ENCODE measurements at regions not wholly inside any gene's neighbourhood (a gene's known extent, or its start where the extent isn't known, plus 50 kb on each side); places are given as distances from the start of the nearest gene placed in this dataset.

- no TSS peak for BruUV-seq (replicated peaks)
- no peaks in the 10 kb centered on the region for H3K9me3 ChIP-seq
- H3K9me3 Mint-ChIP-seq (ENCODE audit: unreplicated experiment), result peaks cover 9% of the 10 kb centered on the region
- no peaks in the 10 kb centered on the region for H3K27me3 Mint-ChIP-seq (ENCODE audit: insufficient read depth, unreplicated experiment)
- H3K27ac Mint-ChIP-seq (ENCODE audit: unreplicated experiment), result no peak overlapping the region
- DNase-seq, result no peak
- no peak overlapping the region for H3K4me3 Mint-ChIP-seq (ENCODE audit: unreplicated experiment)
- H3K4me1 ChIP-seq, result no peaks in the 10 kb centered on the region
- H3K36me3 Mint-ChIP-seq (ENCODE audit: insufficient read depth, unreplicated experiment), result no peaks in the 10 kb centered on the region
- TF ChIP-seq CTCF (IDR thresholded peaks at IDR 0.05; ENCODE audit: insufficient read depth in 1 of 2, low read depth in 1 of 2, low read length in 1 of 2, severe bottlenecking in 1 of 2, unreplicated experiment in 1 of 2), result no peak
- H3K36me3 ChIP-seq (ENCODE audit: control insufficient read depth, insufficient read depth, low read length), result no peaks in the 10 kb centered on the region
- H3K4me1 Mint-ChIP-seq (ENCODE audit: low read depth, unreplicated experiment), result no peaks in the 10 kb centered on the region
- no peak overlapping the region for H3K4me3 ChIP-seq (ENCODE audit: low read depth, low read length)
- intact Hi-C loops (cut with micrococcal nuclease; ENCODE audit: unreplicated experiment), result loop anchor here (10.0 kb wide), 1 partner anchor 299 kb away; no protein-coding TSS in a partner anchor
- no peaks in the 10 kb centered on the region for H3K27me3 ChIP-seq (replicated peaks; ENCODE audit: control insufficient read depth, insufficient read depth, low read length)
- POLR2A ChIA-PET, result no interaction called here
- CTCF ChIA-PET, result no interaction called here
Observed at GRCh38 chr12:89166121-89166520, 186.2 kb downstream of the DUSP6 start.

- no peaks in the 10 kb centered on the region for H3K9me3 ChIP-seq
- Mint-ChIP-seq H3K9me3 (ENCODE audit: unreplicated experiment) (peaks cover 9% of the 10 kb centered on the region), H3K4me1 (ENCODE audit: low read depth, unreplicated experiment) (no peaks in the 10 kb centered on the region), H3K27ac (ENCODE audit: unreplicated experiment) (no peak overlapping the region), H3K27me3 (ENCODE audit: insufficient read depth, unreplicated experiment) (no peaks in the 10 kb centered on the region), H3K4me3 (ENCODE audit: unreplicated experiment) (no peak overlapping the region), H3K36me3 (ENCODE audit: insufficient read depth, unreplicated experiment) (no peaks in the 10 kb centered on the region)
- ChIA-PET POLR2A (no interaction called here), CTCF (no interaction called here)
- H3K36me3 ChIP-seq (ENCODE audit: control insufficient read depth, insufficient read depth, low read length), result no peaks in the 10 kb centered on the region
- no peak overlapping the region for H3K4me3 ChIP-seq (ENCODE audit: low read depth, low read length)
- H3K4me1 ChIP-seq, result no peaks in the 10 kb centered on the region
- no TSS peak for BruUV-seq (replicated peaks)
- intact Hi-C loops (cut with micrococcal nuclease; ENCODE audit: unreplicated experiment), result loop anchor here (10.0 kb wide), 1 partner anchor 299 kb away; no protein-coding TSS in a partner anchor
- DNase-seq, result no peak
- TF ChIP-seq CTCF (IDR thresholded peaks at IDR 0.05; ENCODE audit: insufficient read depth in 1 of 2, low read depth in 1 of 2, low read length in 1 of 2, severe bottlenecking in 1 of 2, unreplicated experiment in 1 of 2), result no peak
- H3K27me3 ChIP-seq (replicated peaks; ENCODE audit: control insufficient read depth, insufficient read depth, low read length), result no peaks in the 10 kb centered on the region
Observed at GRCh38 chr12:89165703-89166102, 186.6 kb downstream of the DUSP6 start.

- TF ChIP-seq CTCF (IDR thresholded peaks at IDR 0.05; ENCODE audit: insufficient read depth in 1 of 2, low read depth in 1 of 2, low read length in 1 of 2, severe bottlenecking in 1 of 2, unreplicated experiment in 1 of 2), result no peak
- no TSS peak for BruUV-seq (replicated peaks)
- Mint-ChIP-seq H3K4me1 (ENCODE audit: low read depth, unreplicated experiment) (no peaks in the 10 kb centered on the region), H3K27ac (ENCODE audit: unreplicated experiment) (no peak overlapping the region), H3K27me3 (ENCODE audit: insufficient read depth, unreplicated experiment) (no peaks in the 10 kb centered on the region), H3K4me3 (ENCODE audit: unreplicated experiment) (no peak overlapping the region), H3K36me3 (ENCODE audit: insufficient read depth, unreplicated experiment) (no peaks in the 10 kb centered on the region), H3K9me3 (ENCODE audit: unreplicated experiment) (no peaks in the 10 kb centered on the region)
- no peak overlapping the region for H3K4me3 ChIP-seq (ENCODE audit: low read depth, low read length)
- no peak for DNase-seq
- H3K4me1 ChIP-seq, result no peaks in the 10 kb centered on the region
- no peaks in the 10 kb centered on the region for H3K9me3 ChIP-seq
- ChIA-PET POLR2A (no interaction called here), CTCF (no interaction called here)
- no peaks in the 10 kb centered on the region for H3K27me3 ChIP-seq (replicated peaks; ENCODE audit: control insufficient read depth, insufficient read depth, low read length)
- intact Hi-C loops (cut with micrococcal nuclease; ENCODE audit: unreplicated experiment), result loop anchor here (10.0 kb wide), 1 partner anchor 301 kb away; no protein-coding TSS in a partner anchor
- no peaks in the 10 kb centered on the region for H3K36me3 ChIP-seq (ENCODE audit: control insufficient read depth, insufficient read depth, low read length)
Observed at GRCh38 chr12:89163918-89164317, 188.4 kb downstream of the DUSP6 start.

Data from Caco-2 (cell line).